Choroid plexus epithelial cell (primary cell): ENCODE measurements at regions not wholly inside any gene's neighbourhood (a gene's known extent, or its start where the extent isn't known, plus 50 kb on each side); places are given as distances from the start of the nearest gene placed in this dataset.

Experiments used
- DNase-seq: peaks from one replicate; pipeline ENCODE4 v3.0.0-alpha.2; 2010; ENCODE audit warnings: low read depth
- H3K4me3 ChIP-seq: 2 replicates; pipeline ENCODE4 v1.5.1; 2011; ENCODE audit warnings: low read depth, mild to moderate bottlenecking, control low read depth, low read length, moderate library complexity
- CTCF ChIP-seq: conservative IDR thresholded peaks from 2 replicates; pipeline ENCODE4 v1.5.1; 2011; ENCODE audit warnings: low read depth, mild to moderate bottlenecking, control low read depth, inconsistent platforms, low read length, moderate library complexity

- DNase-seq, result no peak
- no peak for TF ChIP-seq CTCF
- no peak overlapping the region for H3K4me3 ChIP-seq
Observed at GRCh38 chrX:143800150-143800549, 79.6 kb upstream of the SPANXN2 start.

- H3K4me3 ChIP-seq, result no peak overlapping the region
- peak; percentile 23 for DNase-seq
- TF ChIP-seq CTCF, result peak; percentile 53
Observed at GRCh38 chrX:143788265-143788664, 67.7 kb upstream of the SPANXN2 start.

GRCh38 chrX:143787341-143787740 is 66.8 kb upstream of the SPANXN2 start:
- no peak overlapping the region for H3K4me3 ChIP-seq
- DNase-seq, result no peak
- TF ChIP-seq CTCF, result no peak

GRCh38 chrX:143781103-143781502 is 60.6 kb upstream of the SPANXN2 start:
- no peak overlapping the region for H3K4me3 ChIP-seq
- peak; percentile 1 for DNase-seq
- no peak for TF ChIP-seq CTCF
